Fibroblast of mammary gland (primary cell): ENCODE measurements at regions not wholly inside any gene's neighbourhood (a gene's known extent, or its start where the extent isn't known, plus 50 kb on each side); places are given as distances from the start of the nearest gene placed in this dataset.

Experiments used
- DNase-seq: peaks from one replicate; pipeline ENCODE4 v3.0.0-alpha.2; 2010; ENCODE audit warnings: low read depth
- H3K4me3 ChIP-seq: 2 replicates; pipeline ENCODE4 v1.5.1; 2011; ENCODE audit warnings: low read depth, mild to moderate bottlenecking, low read length, moderate library complexity; ENCODE audit not compliant: control insufficient read depth
- TF ChIP-seq, protein P1 (sequence below): conservative IDR thresholded peaks from 2 replicates; pipeline ENCODE4 v1.5.1; 2011; ENCODE audit warnings: low read depth, low read length, inconsistent platforms; ENCODE audit not compliant: control insufficient read depth, insufficient read depth

GRCh38 chr4:32102896-32103295 lies 1382.7 kb downstream of the PCDH7 start:
- TF ChIP-seq, protein P1, sequence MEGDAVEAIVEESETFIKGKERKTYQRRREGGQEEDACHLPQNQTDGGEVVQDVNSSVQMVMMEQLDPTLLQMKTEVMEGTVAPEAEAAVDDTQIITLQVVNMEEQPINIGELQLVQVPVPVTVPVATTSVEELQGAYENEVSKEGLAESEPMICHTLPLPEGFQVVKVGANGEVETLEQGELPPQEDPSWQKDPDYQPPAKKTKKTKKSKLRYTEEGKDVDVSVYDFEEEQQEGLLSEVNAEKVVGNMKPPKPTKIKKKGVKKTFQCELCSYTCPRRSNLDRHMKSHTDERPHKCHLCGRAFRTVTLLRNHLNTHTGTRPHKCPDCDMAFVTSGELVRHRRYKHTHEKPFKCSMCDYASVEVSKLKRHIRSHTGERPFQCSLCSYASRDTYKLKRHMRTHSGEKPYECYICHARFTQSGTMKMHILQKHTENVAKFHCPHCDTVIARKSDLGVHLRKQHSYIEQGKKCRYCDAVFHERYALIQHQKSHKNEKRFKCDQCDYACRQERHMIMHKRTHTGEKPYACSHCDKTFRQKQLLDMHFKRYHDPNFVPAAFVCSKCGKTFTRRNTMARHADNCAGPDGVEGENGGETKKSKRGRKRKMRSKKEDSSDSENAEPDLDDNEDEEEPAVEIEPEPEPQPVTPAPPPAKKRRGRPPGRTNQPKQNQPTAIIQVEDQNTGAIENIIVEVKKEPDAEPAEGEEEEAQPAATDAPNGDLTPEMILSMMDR = no peak
- H3K4me3 ChIP-seq = no peak overlapping the region
- DNase-seq = no peak

DNA sequence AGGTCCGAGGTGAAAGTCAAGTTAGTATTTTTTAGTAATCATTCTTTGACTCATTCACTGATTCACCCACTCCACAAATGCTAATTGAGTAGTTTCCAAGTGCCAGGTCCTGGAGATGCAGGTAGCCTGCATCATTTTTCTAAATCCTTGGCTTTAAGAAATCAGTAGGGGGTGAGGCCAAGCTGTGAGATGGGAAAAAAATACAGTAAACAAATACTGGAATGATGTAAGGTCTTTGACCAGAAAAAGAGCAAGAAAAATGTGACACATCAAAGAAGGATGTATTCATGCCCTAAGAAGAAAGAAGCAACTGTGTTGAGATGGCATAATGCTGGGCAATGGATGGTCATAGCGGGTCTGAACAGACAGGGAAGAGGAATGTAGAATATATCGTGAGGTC lies 1386.6 kb downstream of the PCDH7 start:
- no peak for DNase-seq
- TF ChIP-seq, protein P1 = no peak
- H3K4me3 ChIP-seq = no peak overlapping the region

DNA sequence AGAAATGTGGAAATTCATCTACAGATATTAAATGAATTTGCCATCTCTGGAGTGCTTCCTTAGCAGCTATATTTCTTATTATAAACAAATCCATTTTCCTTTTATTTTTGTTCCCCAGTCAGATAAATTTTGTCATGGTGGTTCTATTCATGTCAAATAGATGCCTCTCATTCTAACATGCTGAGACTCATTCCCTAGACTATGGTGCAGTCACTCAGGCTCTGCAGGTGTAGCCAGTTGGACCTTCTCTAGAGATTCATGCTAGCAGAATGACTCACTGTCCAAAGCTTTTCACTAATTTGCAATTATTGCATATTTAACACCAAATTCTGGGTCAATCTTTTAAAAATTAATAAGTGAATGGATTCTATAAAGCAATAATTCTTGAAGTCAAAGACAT lies 1392.7 kb downstream of the PCDH7 start:
- no peak for DNase-seq
- no peak overlapping the region for H3K4me3 ChIP-seq
- TF ChIP-seq, protein P1 = no peak

- TF ChIP-seq, protein P1 = no peak
- no peak for DNase-seq
- no peak overlapping the region for H3K4me3 ChIP-seq
Observed at GRCh38 chr4:32117693-32118092, 1397.5 kb downstream of the PCDH7 start.

DNA sequence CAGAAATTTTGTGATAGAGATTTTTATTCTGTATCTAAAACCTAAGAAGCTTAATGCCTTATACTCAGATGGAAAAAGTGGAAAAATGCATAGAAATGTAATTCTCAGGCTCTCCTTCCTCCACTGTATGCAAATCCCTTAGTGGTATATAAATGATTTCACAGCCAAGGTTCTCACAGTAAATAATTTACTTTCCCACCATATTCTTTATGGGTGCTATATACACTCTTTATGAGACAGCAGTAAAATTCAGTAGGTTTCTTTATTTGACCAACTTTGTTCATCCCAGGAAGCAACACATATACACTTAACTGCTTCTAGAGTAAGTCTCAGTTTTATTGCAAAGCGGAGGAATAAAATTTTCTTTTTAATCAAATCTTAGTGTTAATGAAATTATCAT lies 1399.7 kb downstream of the PCDH7 start:
- TF ChIP-seq, protein P1 = no peak
- DNase-seq = no peak
- H3K4me3 ChIP-seq = no peak overlapping the region

GRCh38 chr4:32128549-32128948 lies 1408.4 kb downstream of the PCDH7 start:
- TF ChIP-seq, protein P1 = no peak
- no peak for DNase-seq
- H3K4me3 ChIP-seq = no peak overlapping the region

- no peak for DNase-seq
- TF ChIP-seq, protein P1 = no peak
- no peak overlapping the region for H3K4me3 ChIP-seq
Observed at GRCh38 chr4:32129967-32130366, 1409.8 kb downstream of the PCDH7 start.
